ENCODE measurements at regions not wholly inside any gene's neighbourhood (a gene's known extent, or its start where the extent isn't known, plus 50 kb on each side); places are given as distances from the start of the nearest gene placed in this dataset.

GRCh38 chr16:22751104-22751667 is 62.8 kb upstream of the HS3ST2 start:
- H3K27me3 ChIP-seq (ENCODE audit: control insufficient read depth, insufficient read depth, low read length) = no peaks in the 10 kb centered on the region
- no peaks in the 10 kb centered on the region for H4K20me1 ChIP-seq (ENCODE audit: insufficient read depth, low read length)
- H3K14ac ChIP-seq (replicated peaks; ENCODE audit: low read depth, low read length) = no peak overlapping the region
- TF ChIP-seq FOS (IDR thresholded peaks at IDR 0.05; ENCODE audit: low read depth, low read length) (no peak), MAZ (IDR thresholded peaks at IDR 0.05; ENCODE audit: borderline replicate concordance, low read depth, low read length) (no peak), CTCF (conservative IDR thresholded peaks at IDR 0.05; ENCODE audit: low read depth, low read length) (no peak), RAD21 (IDR thresholded peaks at IDR 0.05; ENCODE audit: low read length) (no peak), ELK1 (IDR thresholded peaks at IDR 0.05; ENCODE audit: borderline replicate concordance, low read depth, low read length) (no peak), BHLHE40 (IDR thresholded peaks at IDR 0.05; ENCODE audit: low read depth, low read length) (no peak), CHD1 (IDR thresholded peaks at IDR 0.05; ENCODE audit: low read depth, low read length) (no peak)
- H3K9me3 ChIP-seq (ENCODE audit: control insufficient read depth, insufficient read depth, low read length) = no peaks in the 10 kb centered on the region
- H3K9ac ChIP-seq (ENCODE audit: low read depth, low read length) = no peak overlapping the region
- H3K18ac ChIP-seq (ENCODE audit: low read depth, low read length) = no peak overlapping the region
- POLR2A ChIA-PET (ENCODE audit: unreplicated experiment) = no interaction called here
- H4K91ac ChIP-seq (ENCODE audit: insufficient read depth, low read depth, low read length) = no peak overlapping the region
- in situ Hi-C loops (cut with MboI; ENCODE audit: low sequenced_read_pairs) (no loop called here), dilution Hi-C loops (cut with HindIII; ENCODE audit: low sequenced_read_pairs, unreplicated experiment) (no loop called here), intact Hi-C loops (cut with micrococcal nuclease) (no loop called here)
- no peaks in the 10 kb centered on the region for H3K4me1 ChIP-seq (ENCODE audit: control insufficient read depth, insufficient read depth, low read length)
- no TSS peak for BruUV-seq (replicated peaks)
- ATAC-seq (ENCODE audit: low read depth) (no peak), DNase-seq (no peak)
- no peak overlapping the region for H2AK5ac ChIP-seq (ENCODE audit: low read depth, low read length)
- no peak overlapping the region for H2AK9ac ChIP-seq (replicated peaks; ENCODE audit: low read depth, low read length, poor library complexity)
- no peak overlapping the region for H3K4me3 ChIP-seq (ENCODE audit: insufficient read depth, low read depth, low read length)
- H4K5ac ChIP-seq (ENCODE audit: low read depth, low read length) = no peak overlapping the region
- 33% methylated on average over 2 of the region's 5 CpGs; no CpG with 5 or more reads in 1 of the 2 experiments for WGBS, 2 experiments (ENCODE audit: extremely low coverage in 2 of 2, insufficient read length in 1 of 2)
- H3K56ac ChIP-seq (ENCODE audit: extremely low read depth, insufficient read depth, low read length) = no peak overlapping the region
- H3K4me2 ChIP-seq (ENCODE audit: low read depth, low read length) = no peak overlapping the region
- no peak overlapping the region for H2BK120ac ChIP-seq (ENCODE audit: low read depth, low read length)
- H3K23ac ChIP-seq (ENCODE audit: low read depth, low read length) = no peak overlapping the region
- no peak overlapping the region for H2AFZ ChIP-seq (replicated peaks; ENCODE audit: low read length, poor library complexity)
- no peaks in the 10 kb centered on the region for H3K79me1 ChIP-seq (ENCODE audit: low read depth in 1 of 2, low read length in 2 of 2)
- no peak overlapping the region for H3K27ac ChIP-seq (ENCODE audit: insufficient read depth, low read length)
- H2BK5ac ChIP-seq (ENCODE audit: low read depth, low read length, poor library complexity, severe bottlenecking) = no peak overlapping the region
- no peak overlapping the region for H2BK15ac ChIP-seq (ENCODE audit: low read depth, low read length)
- CTCF ChIA-PET = no interaction called here
- no peak overlapping the region for H3K4ac ChIP-seq (ENCODE audit: low read depth, low read length)
- H2BK20ac ChIP-seq (ENCODE audit: low read depth, low read length) = no peak overlapping the region
- no peak overlapping the region for H4K8ac ChIP-seq (ENCODE audit: low read depth in 2 of 2, low read length in 2 of 2)
- H3K9me1 ChIP-seq (ENCODE audit: insufficient read depth, low read length) = no peaks in the 10 kb centered on the region
- H3K36me3 ChIP-seq (ENCODE audit: control insufficient read depth, insufficient read depth, low read length) = no peaks in the 10 kb centered on the region
